K562 (cell line): ENCODE measurements at regions not wholly inside any gene's neighbourhood (a gene's known extent, or its start where the extent isn't known, plus 50 kb on each side); places are given as distances from the start of the nearest gene placed in this dataset.

Experiments
- ATAC-seq: fragments of 200-7000 bp; cut with Tn5 transposase; 3 replicates; pipeline ENCODE4 v1.9.1; 2020; ENCODE audit warnings: moderate library complexity
- BruUV-seq: library from RNA; stranded (reverse); fragments of 400-500 nt; replicated peaks from 2 replicates; lab custom pipeline; 2021; lab: Mats Ljungman, UMichigan
- CTCF ChIA-PET: fragments of 300-600 bp; formaldehyde crosslinking; extraction: SDS; loops from one replicate; lab custom pipeline; 2021; ENCODE audit warnings: low intra/inter-chr PET ratio; lab: Yijun Ruan, JAX
- POLR2A ChIA-PET: fragments of 300-600, 350-650 bp; sonication (Branson Sonifier 250); formaldehyde crosslinking; extraction: SDS; loops from one replicate; lab custom pipeline; 2021; ENCODE audit warnings: antibody characterized with exemption, inconsistent platforms; lab: Yijun Ruan, JAX
- DNase-seq, 4 experiments: peaks; one replicate each; pipeline versions ENCODE4 v3.0.0 to v3.0.0-alpha.2; 2011 to 2018; ENCODE audit warnings: low spot score in 3 of 4, mixed read lengths in 3 of 4; ENCODE audit errors: extremely low read depth in 1 of 4
- FAIRE-seq: peaks from 2 replicates; lab custom pipeline; 2011; peaks lifted over from hg19 to GRCh38; lab: Jason Lieb, UNC
- H2AFZ ChIP-seq: 2 replicates; pipeline ENCODE4 v1.6.0; 2011; ENCODE audit warnings: low read depth, low read length, control low read depth, inconsistent platforms
- H3K27ac ChIP-seq: fragments of 200-600 bp; 3 replicates; pipeline ENCODE4 v1.8.0; 2011; ENCODE audit warnings: low read depth, mild to moderate bottlenecking, control low read depth, inconsistent platforms, low read length, moderate library complexity, mixed read lengths; ENCODE audit errors: extremely low read depth
- H3K27me3 ChIP-seq, 2 experiments: fragments of 300-600 bp in 1 of 2; 2 replicates in 1 of 2; 3 replicates in 1 of 2; pipeline versions ENCODE4 v1.6.0 to v1.8.0; 2011; ENCODE audit warnings: inconsistent platforms in 2 of 2, low read length in 2 of 2, mild to moderate bottlenecking in 1 of 2, mixed read lengths in 1 of 2, moderate library complexity in 1 of 2; ENCODE audit not compliant: control insufficient read depth in 2 of 2, insufficient read depth in 2 of 2
- H3K36me3 ChIP-seq: fragments of 300-600 bp; 3 replicates; pipeline ENCODE4 v1.8.0; 2011; ENCODE audit warnings: mild to moderate bottlenecking, low read length, inconsistent platforms; ENCODE audit not compliant: control insufficient read depth, insufficient read depth
- H3K4me1 ChIP-seq, 2 experiments: fragments of 200-600 bp in 1 of 2; replicated peaks in 1 of 2; 2 replicates in 1 of 2; 3 replicates in 1 of 2; pipeline versions ENCODE4 v1.5.1 to v1.8.0; 2011; ENCODE audit warnings: inconsistent platforms in 2 of 2, low read length in 2 of 2, mild to moderate bottlenecking in 1 of 2, mixed read lengths in 1 of 2, moderate library complexity in 1 of 2; ENCODE audit not compliant: control insufficient read depth in 2 of 2, insufficient read depth in 2 of 2
- H3K4me2 ChIP-seq: 2 replicates; pipeline ENCODE4 v1.6.1; 2011; ENCODE audit warnings: low read length, control low read depth, inconsistent platforms, mixed read lengths; ENCODE audit not compliant: insufficient read depth
- H3K4me3 ChIP-seq: fragments of 200-600 bp; sonication (generic), shearing (Covaris generic); 2 replicates; pipeline ENCODE4 v1.5.1; 2016; ENCODE audit warnings: control low read depth, inconsistent platforms
- H3K79me2 ChIP-seq: fragments of 200-600 bp; 3 replicates; pipeline ENCODE4 v1.8.0; 2011; ENCODE audit warnings: low read length, inconsistent platforms; ENCODE audit not compliant: control insufficient read depth, insufficient read depth
- H3K9ac ChIP-seq, 2 experiments: 2 replicates each; pipeline versions ENCODE4 v1.6.0 to v1.6.1; 2011; ENCODE audit warnings: low read depth in 2 of 2, low read length in 2 of 2, control low read depth in 1 of 2, inconsistent platforms in 1 of 2, mild to moderate bottlenecking in 1 of 2, mixed read lengths in 1 of 2; ENCODE audit not compliant: insufficient read depth in 1 of 2
- H3K9me1 ChIP-seq: one replicate; pipeline ENCODE4 v1.6.0; 2011; ENCODE audit warnings: inconsistent platforms, mild to moderate bottlenecking, low read length, moderate library complexity; ENCODE audit not compliant: control insufficient read depth, insufficient read depth
- H3K9me3 ChIP-seq: replicated peaks from 2 replicates; pipeline ENCODE4 v1.5.1; 2011; ENCODE audit warnings: low read depth, low read length, inconsistent platforms; ENCODE audit not compliant: control insufficient read depth, insufficient read depth
- H4K20me1 ChIP-seq: replicated peaks from 2 replicates; pipeline ENCODE4 v1.6.1; 2011; ENCODE audit warnings: low read length, inconsistent platforms, mixed read lengths; ENCODE audit not compliant: control insufficient read depth, insufficient read depth
- ID3 ChIP-seq, 2 experiments: fragments of 250-450 bp in 1 of 2; fragments of 450-650 bp in 1 of 2; sonication (Bioruptor Pico) in 1 of 2; IDR thresholded peaks; 2 replicates each; pipeline versions ENCODE4 v1.6.1 to v1.8.0; 2016 to 2021; ENCODE audit warnings: mild to moderate bottlenecking in 2 of 2, moderate library complexity in 2 of 2, missing compliant biosample characterization in 1 of 2, missing genetic modification characterization in 1 of 2
- KAT8 ChIP-seq: fragments of 450-650 bp; IDR thresholded peaks from 2 replicates; pipeline ENCODE4 v1.6.1; 2016; ENCODE audit warnings: low read depth, mild to moderate bottlenecking
- PATZ1 ChIP-seq: fragments of 250-450 bp; sonication (Bioruptor Pico); IDR thresholded peaks from 2 replicates; pipeline ENCODE4 v1.5.0; 2020; ENCODE audit warnings: mild to moderate bottlenecking, borderline replicate concordance
- SLC30A9 ChIP-seq: fragments of 250-450 bp; sonication (Bioruptor Pico); IDR thresholded peaks from 2 replicates; pipeline ENCODE4 v1.8.0; 2022; ENCODE audit warnings: mild to moderate bottlenecking, moderate library complexity
- ZBTB8A ChIP-seq: fragments of 450-650 bp; IDR thresholded peaks from 2 replicates; pipeline ENCODE4 v1.6.1; 2018; ENCODE audit warnings: mild to moderate bottlenecking, moderate library complexity; ENCODE audit not compliant: partially characterized antibody
- ZFX ChIP-seq: sonication (generic); formaldehyde crosslinking; IDR thresholded peaks from 2 replicates; pipeline ENCODE4 v1.8.0; 2022; ENCODE audit warnings: mild to moderate bottlenecking, missing genetic modification reagents, moderate library complexity
- ZNF407 ChIP-seq: fragments of 450-650 bp; IDR thresholded peaks from 2 replicates; pipeline ENCODE4 v1.6.1; 2016; ENCODE audit warnings: low read depth
- ZNF41 ChIP-seq: fragments of 250-450 bp; sonication (Bioruptor Pico); conservative IDR thresholded peaks from 2 replicates; pipeline ENCODE4 v1.4.0; 2020; ENCODE audit warnings: mild to moderate bottlenecking
- ZNF668 ChIP-seq: fragments of 250-450 bp; sonication (Bioruptor Pico); IDR thresholded peaks from 2 replicates; pipeline ENCODE4 v1.8.0; 2022; ENCODE audit warnings: mild to moderate bottlenecking, inconsistent platforms
- WGBS: fragments of 100-300 bp; shearing (Covaris generic); methylation state at CpG from one replicate; pipeline ENCODE4 v1.1.6; 2016; ENCODE audit warnings: low coverage, mixed read lengths; ENCODE audit not compliant: insufficient coverage; ENCODE audit errors: missing lambda C conversion rate; 5-methylcytosine and 5-hydroxymethylcytosine counted together
- in situ Hi-C: fragments of 300-500 bp; cut with MboI; formaldehyde crosslinking; loops from 4 replicates; pipeline ENCODE4 v1.15.0; 2018; ENCODE audit warnings: inconsistent platforms, mixed read lengths
- intact Hi-C: fragments of 100-400 bp; cut with micrococcal nuclease; formaldehyde crosslinking; loops from 2 replicates; pipeline ENCODE4 v1.14.2; 2022

GRCh38 chr15:69600556-69601085 is 148.0 kb downstream of the RPLP1 start:
- H3K9ac ChIP-seq = no peak overlapping the region
- no peaks in the 10 kb centered on the region for H3K4me1 ChIP-seq
- in situ Hi-C loops (no loop called here), intact Hi-C loops (no loop called here)
- H3K4me2 ChIP-seq = no peak overlapping the region
- TF ChIP-seq ZNF668 (CRISPR knock-in tag) (no peak), PATZ1 (CRISPR knock-in tag) (no peak), ZNF41 (CRISPR knock-in tag) (no peak), ZNF407 (no peak), ZFX (CRISPR knock-in tag) (no peak), SLC30A9 (CRISPR knock-in tag) (no peak), ID3 (CRISPR knock-in tag; IDR thresholded peaks at IDR 0.05) (no peak), ID3 (tag; IDR thresholded peaks at IDR 0.05) (no peak), ZBTB8A (no peak), KAT8 (no peak)
- ChIA-PET CTCF (no interaction called here), POLR2A (no interaction called here)
- no peak overlapping the region for H2AFZ ChIP-seq
- no peaks in the 10 kb centered on the region for H3K9me3 ChIP-seq
- FAIRE-seq (no peak), ATAC-seq (no peak), DNase-seq (no peak)
- H3K79me2 ChIP-seq = no peaks in the 10 kb centered on the region
- H3K36me3 ChIP-seq = no peaks in the 10 kb centered on the region
- peaks cover 0 to 15% of the 10 kb centered on the region in 2 experiments; a peak in 2 of 5 replicates for H3K27me3 ChIP-seq
- no TSS peak for BruUV-seq
- no peak overlapping the region for H3K27ac ChIP-seq
- WGBS = 0% methylated on average over 3 of the region's 3 CpGs
- 0 out of 2 replicates have a peak, but pooled peaks cover 7% of the 10 kb centered on the region for H4K20me1 ChIP-seq
- no peaks in the 10 kb centered on the region for H3K9me1 ChIP-seq
- H3K4me3 ChIP-seq = no peak overlapping the region
